ENCODE measurements at regions not wholly inside any gene's neighbourhood (a gene's known extent, or its start where the extent isn't known, plus 50 kb on each side); places are given as distances from the start of the nearest gene placed in this dataset.

GRCh38 chr22:47445212-47445611 is 682.8 kb downstream of the TBC1D22A start:
- no TSS peak for BruUV-seq (replicated peaks)
- no peaks in the 10 kb centered on the region for H3K9me3 ChIP-seq (ENCODE audit: control insufficient read depth in 1 of 2, insufficient read depth in 1 of 2, low read depth in 1 of 2, low read length in 2 of 2)

More at GRCh38 chr22:47445212-47445611, 682.8 kb downstream of the TBC1D22A start:
- no peak overlapping the region for H3K4me3 ChIP-seq (replicated peaks in 1 of 2; ENCODE audit: low read depth in 1 of 2, low read length in 2 of 2)
- POLR2A ChIA-PET: no interaction called here
- no peaks in the 10 kb centered on the region for H3K36me3 ChIP-seq (ENCODE audit: control insufficient read depth in 1 of 2, insufficient read depth in 2 of 2, low read length in 2 of 2)
- CTCF ChIA-PET: no interaction called here
- RAD21 ChIA-PET (ENCODE audit: low non-redundant PET in 1 of 2, low total read pairs in 2 of 2, uncharacterized antibody in 2 of 2, unreplicated experiment in 2 of 2): no interaction called here
- no peaks in the 10 kb centered on the region for H3K4me1 ChIP-seq (ENCODE audit: control insufficient read depth in 1 of 2, insufficient read depth in 2 of 2, low read length in 2 of 2)
- TF ChIP-seq RAD21 (IDR thresholded peaks at IDR 0.05; ENCODE audit: low read depth) (no peak), YY1 (IDR thresholded peaks at IDR 0.05; ENCODE audit: extremely low read depth, insufficient replicate concordance, low read depth, low read length) (no peak), CTCF (IDR thresholded peaks at IDR 0.05 in 2 of 3, conservative IDR thresholded peaks at IDR 0.05 in 1 of 3; ENCODE audit: borderline replicate concordance in 1 of 3, insufficient read depth in 1 of 3, low read depth in 2 of 3, low read length in 2 of 3) (no peak), FOSL1 (IDR thresholded peaks at IDR 0.05; ENCODE audit: low read depth) (no peak), POLR2A (IDR thresholded peaks at IDR 0.05; ENCODE audit: borderline replicate concordance, extremely low read depth, insufficient read depth, insufficient read length) (no peak), ATF3 (IDR thresholded peaks at IDR 0.05) (no peak), ELF1 (IDR thresholded peaks at IDR 0.05; ENCODE audit: borderline replicate concordance, low read depth) (no peak), REST (IDR thresholded peaks at IDR 0.05; ENCODE audit: low read depth) (no peak), POLR2AphosphoS5 (IDR thresholded peaks at IDR 0.05; ENCODE audit: low read depth, low read length) (no peak), SP1 (IDR thresholded peaks at IDR 0.05; ENCODE audit: low read depth) (no peak), CEBPB (IDR thresholded peaks at IDR 0.05; ENCODE audit: low read depth) (no peak), CBX3 (IDR thresholded peaks at IDR 0.05; ENCODE audit: low read depth) (no peak)
- no peaks in the 10 kb centered on the region for H4K20me1 ChIP-seq (ENCODE audit: insufficient read depth)
- no peak overlapping the region for H3K4me2 ChIP-seq (ENCODE audit: low read length)
- no peaks in the 10 kb centered on the region for H3K9me2 ChIP-seq (ENCODE audit: insufficient read depth)
- H2AFZ ChIP-seq (ENCODE audit: low read depth, low read length, poor library complexity, severe bottlenecking): no peak overlapping the region
- H3K79me2 ChIP-seq (ENCODE audit: insufficient read depth, low read length): no peaks in the 10 kb centered on the region
- intact Hi-C loops (cut with micrococcal nuclease): no loop called here
- DNase-seq (ENCODE audit: low read depth, low spot score) (no peak), ATAC-seq (no peak)
- H3K27me3 ChIP-seq (ENCODE audit: insufficient read depth, low read length): no peaks in the 10 kb centered on the region
- no peak overlapping the region for H3K27ac ChIP-seq (ENCODE audit: low read depth, low read length)
- no peak overlapping the region for H3K9ac ChIP-seq (ENCODE audit: low read length)
